Body of pancreas (tissue), 4 donors: ENCODE measurements at regions not wholly inside any gene's neighbourhood (a gene's known extent, or its start where the extent isn't known, plus 50 kb on each side); places are given as distances from the start of the nearest gene placed in this dataset.

Experiments used
- ATAC-seq: fragments of 150-250 bp; one replicate; pipeline ENCODE4 v1.9.1; 2016
- DNase-seq, 4 donors: peaks; one replicate each; pipeline ENCODE4 v3.0.0-alpha.2; 2019
- H3K27ac ChIP-seq, 4 donors: fragments of 200-600 bp; sonication (generic); 1 replicate in 3 of 4; 2 replicates in 1 of 4; pipeline versions ENCODE4 v1.5.1 to v1.6.1; 2016 to 2019; ENCODE audit warnings: mild to moderate bottlenecking in 1 of 4, mixed read lengths in 1 of 4, moderate library complexity in 1 of 4
- H3K27me3 ChIP-seq, 2 donors: fragments of 200-600 bp; sonication (generic); one replicate each; pipeline ENCODE4 v1.6.0; 2016; ENCODE audit warnings: mild to moderate bottlenecking in 1 of 2
- H3K36me3 ChIP-seq, 2 donors: fragments of 200-600 bp; sonication (generic); replicated peaks in 1 of 2; 2 replicates each; pipeline ENCODE4 v1.5.1; 2016; ENCODE audit warnings: low read depth in 2 of 2; ENCODE audit not compliant: insufficient read depth in 1 of 2
- H3K4me1 ChIP-seq: fragments of 200-600 bp; sonication (generic); one replicate; pipeline ENCODE4 v1.6.0; 2016
- H3K4me3 ChIP-seq, 2 donors: fragments of 200-600 bp; sonication (generic); 1 replicate in 1 of 2; 2 replicates in 1 of 2; pipeline ENCODE4 v1.5.1; 2016 to 2019
- H3K9me3 ChIP-seq, 3 donors: fragments of 200-600 bp; sonication (generic); 1 replicate in 2 of 3; 2 replicates in 1 of 3; pipeline ENCODE4 v1.5.1; 2016
- CTCF ChIP-seq, 7 experiments: fragments of 450-650 bp in 4 of 7; fragments of 200-600 bp in 3 of 7; sonication (generic) in 3 of 7; IDR thresholded peaks; one replicate each; pipeline ENCODE4 v1.5.1; 2016 to 2019; ENCODE audit warnings: antibody characterized with exemption in 7 of 7
- POLR2A ChIP-seq, 3 donors: fragments of 450-650 bp; IDR thresholded peaks; one replicate each; pipeline ENCODE4 v1.6.1; 2016; ENCODE audit warnings: antibody characterized with exemption in 3 of 3, mild to moderate bottlenecking in 2 of 3
- WGBS, 2 donors: methylation state at CpG; one replicate each; pipeline ENCODE4 v1.1.5; 2017; 5-methylcytosine and 5-hydroxymethylcytosine counted together
- intact Hi-C: fragments of 100-400 bp; cut with DNase I; formaldehyde crosslinking; loops from one replicate; pipeline ENCODE4 v1.15.1; 2023

DNA sequence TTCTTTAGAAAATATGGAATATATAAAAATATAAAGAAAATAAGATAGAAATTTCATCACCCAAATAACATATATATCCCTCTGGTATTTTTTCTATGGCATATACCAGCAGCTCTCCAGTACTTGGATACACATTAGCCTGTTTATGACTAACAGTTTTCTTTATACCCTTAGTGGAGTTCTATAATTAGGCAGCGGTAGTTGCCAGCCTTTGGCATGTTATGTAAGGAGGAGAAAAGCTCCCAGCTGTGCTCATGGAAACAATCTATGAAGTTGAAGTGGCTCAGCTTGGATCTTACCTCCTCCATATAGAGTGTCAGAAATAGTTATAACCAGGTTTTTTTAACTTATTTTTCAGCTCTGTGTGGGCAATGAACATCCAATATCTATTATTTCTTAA is 1636.8 kb downstream of the AMY1C start:
- Histone ChIP-seq H3K9me3 (no peaks in the 10 kb centered on the region), H3K4me1 (no peaks in the 10 kb centered on the region), H3K27ac (no peak overlapping the region), H3K4me3 (no peak overlapping the region), H3K36me3 (no peaks in the 10 kb centered on the region), H3K27me3 (no peaks in the 10 kb centered on the region)
- 77 to 88% methylated on average over 1 of the region's 1 CpG for WGBS, 2 donors
- TF ChIP-seq CTCF (IDR thresholded peaks at IDR 0.05) (no peak), POLR2A (IDR thresholded peaks at IDR 0.05) (no peak)
- no peak for ATAC-seq
- DNase-seq = no peak
- intact Hi-C loops = no loop called here

DNA sequence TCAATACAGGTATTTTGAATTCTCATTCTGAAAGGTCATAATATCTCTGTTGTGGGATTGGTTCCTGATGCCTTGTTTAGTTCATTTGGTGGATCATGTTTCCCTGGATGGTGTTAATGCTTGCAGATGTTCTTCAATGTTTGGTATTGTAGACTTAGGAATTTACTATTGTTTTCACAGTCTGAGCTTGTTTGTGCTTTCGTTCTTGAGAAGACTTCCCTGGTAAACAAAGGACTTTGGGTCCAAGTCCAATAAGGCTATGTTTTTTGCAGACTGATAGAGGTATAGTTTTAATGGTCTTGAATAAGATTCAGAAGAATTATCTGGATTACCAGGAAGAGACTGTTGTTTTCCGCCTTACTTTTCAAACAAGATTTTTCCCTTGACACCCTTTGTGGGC is 1646.3 kb downstream of the AMY1C start:
- Histone ChIP-seq H3K36me3 (no peaks in the 10 kb centered on the region), H3K4me3 (no peak overlapping the region), H3K9me3 (no peaks in the 10 kb centered on the region), H3K4me1 (no peaks in the 10 kb centered on the region), H3K27me3 (no peaks in the 10 kb centered on the region), H3K27ac (no peak overlapping the region)
- TF ChIP-seq POLR2A (IDR thresholded peaks at IDR 0.05) (no peak), CTCF (IDR thresholded peaks at IDR 0.05) (no peak)
- ATAC-seq (no peak), DNase-seq (no peak)
- intact Hi-C loops = no loop called here
- WGBS, 2 donors = 28 to 39% methylated on average over 2 of the region's 2 CpGs

GRCh38 chr1:105398909-105399308 is 1649.2 kb downstream of the AMY1C start:
- ATAC-seq (no peak), DNase-seq (no peak)
- Histone ChIP-seq H3K27me3 (no peaks in the 10 kb centered on the region), H3K9me3 (no peaks in the 10 kb centered on the region), H3K36me3 (no peaks in the 10 kb centered on the region), H3K4me1 (no peaks in the 10 kb centered on the region), H3K4me3 (no peak overlapping the region), H3K27ac (no peak overlapping the region)
- intact Hi-C loops = no loop called here
- TF ChIP-seq POLR2A (IDR thresholded peaks at IDR 0.05) (no peak), CTCF (IDR thresholded peaks at IDR 0.05) (no peak)

GRCh38 chr1:105399716-105400115 is 1650.0 kb downstream of the AMY1C start:
- DNase-seq (no peak), ATAC-seq (no peak)
- H3K27me3 ChIP-seq = no peaks in the 10 kb centered on the region
- no peak overlapping the region for H3K4me3 ChIP-seq
- no peak for TF ChIP-seq CTCF (IDR thresholded peaks at IDR 0.05)
- no peak for TF ChIP-seq POLR2A (IDR thresholded peaks at IDR 0.05)
- H3K9me3 ChIP-seq = no peaks in the 10 kb centered on the region
- intact Hi-C loops = no loop called here
- no peaks in the 10 kb centered on the region for H3K4me1 ChIP-seq
- no peak overlapping the region for H3K27ac ChIP-seq
- H3K36me3 ChIP-seq = no peaks in the 10 kb centered on the region
- WGBS, 2 donors = 67 to 79% methylated on average over 1 of the region's 1 CpG

DNA sequence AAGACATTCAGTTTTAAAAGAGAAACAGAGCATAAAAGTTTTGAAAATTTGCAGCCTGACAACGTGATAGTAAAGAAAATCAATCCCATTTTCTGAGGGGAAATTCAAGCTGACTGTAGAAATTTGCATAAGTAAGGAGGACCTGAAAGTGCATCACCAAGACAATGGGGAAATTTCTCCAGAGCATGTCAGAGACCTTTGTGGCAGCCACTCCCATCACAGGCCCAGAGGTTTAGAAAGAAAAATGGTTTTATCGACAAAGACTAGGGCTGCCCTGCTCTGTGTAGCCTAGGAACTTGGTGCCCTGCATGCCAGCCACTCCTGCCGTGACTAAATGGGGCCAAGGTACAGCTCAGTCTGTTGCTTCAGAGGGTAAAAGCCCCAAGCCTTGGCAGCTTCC is 1640.2 kb upstream of the PRMT6 start:
- 59 to 63% methylated on average over 3 of the region's 3 CpGs for WGBS, 2 donors
- no peak overlapping the region for H3K27ac ChIP-seq
- no peaks in the 10 kb centered on the region for H3K27me3 ChIP-seq
- no peak for DNase-seq
- no peaks in the 10 kb centered on the region for H3K4me1 ChIP-seq
- H3K9me3 ChIP-seq = no peaks in the 10 kb centered on the region
- H3K36me3 ChIP-seq = no peaks in the 10 kb centered on the region
- intact Hi-C loops = no loop called here
- TF ChIP-seq POLR2A (IDR thresholded peaks at IDR 0.05) = no peak
- no peak overlapping the region for H3K4me3 ChIP-seq
- no peak for ATAC-seq
